IMR-90 (cell line): ENCODE measurements at regions not wholly inside any gene's neighbourhood (a gene's known extent, or its start where the extent isn't known, plus 50 kb on each side); places are given as distances from the start of the nearest gene placed in this dataset.

ENCODE experiments used
- ATAC-seq: fragments of 200-7000 bp; cut with Tn5 transposase; 2 replicates; pipeline ENCODE4 v1.9.1; 2020; ENCODE audit warnings: low read depth, mild to moderate bottlenecking, moderate library complexity
- BruUV-seq: library from RNA; stranded (reverse); fragments of 400-500 nt; replicated peaks from 2 replicates; lab custom pipeline; 2021; lab: Mats Ljungman, UMichigan
- CTCF ChIA-PET: fragments of 300-600 bp; formaldehyde crosslinking; extraction: SDS; loops from one replicate; lab custom pipeline; 2021; ENCODE audit warnings: antibody characterized with exemption; lab: Yijun Ruan, JAX
- POLR2A ChIA-PET: fragments of 300-600 bp; sonication (Branson Sonifier 250); formaldehyde crosslinking; loops from one replicate; lab custom pipeline; 2022; ENCODE audit warnings: antibody characterized with exemption; ENCODE audit not compliant: unreplicated experiment; lab: Charles Lee
- DNase-seq: peaks from one replicate; pipeline ENCODE4 v3.0.0; 2013
- H2AFZ ChIP-seq: replicated peaks from 2 replicates; pipeline ENCODE3; 2013; ENCODE audit warnings: low read length, mild to moderate bottlenecking; ENCODE audit not compliant: poor library complexity
- H2AK5ac ChIP-seq: 2 replicates; pipeline ENCODE4 v1.6.1; 2013; ENCODE audit warnings: low read depth, low read length, inconsistent platforms
- H2AK9ac ChIP-seq: replicated peaks from 2 replicates; pipeline ENCODE3; 2013; ENCODE audit warnings: mild to moderate bottlenecking, low read depth, low read length, moderate library complexity; ENCODE audit not compliant: poor library complexity
- H2BK120ac ChIP-seq: 2 replicates; pipeline ENCODE4 v1.6.1; 2013; ENCODE audit warnings: low read depth, low read length, inconsistent platforms
- H2BK15ac ChIP-seq: 3 replicates; pipeline ENCODE4 v1.6.1; 2013; ENCODE audit warnings: low read depth, low read length, inconsistent platforms
- H2BK20ac ChIP-seq: 2 replicates; pipeline ENCODE4 v1.6.1; 2013; ENCODE audit warnings: low read depth, mild to moderate bottlenecking, inconsistent platforms, low read length, moderate library complexity
- H2BK5ac ChIP-seq: 2 replicates; pipeline ENCODE4 v1.6.1; 2013; ENCODE audit warnings: mild to moderate bottlenecking, low read depth, low read length, inconsistent platforms; ENCODE audit not compliant: poor library complexity, severe bottlenecking
- H3K14ac ChIP-seq: replicated peaks from 2 replicates; pipeline ENCODE4 v1.6.1; 2013; ENCODE audit warnings: low read depth, low read length, inconsistent platforms
- H3K18ac ChIP-seq: 2 replicates; pipeline ENCODE4 v1.6.1; 2013; ENCODE audit warnings: low read depth, low read length, control low read depth
- H3K23ac ChIP-seq: 2 replicates; pipeline ENCODE4 v1.6.1; 2013; ENCODE audit warnings: low read depth, low read length, inconsistent platforms
- H3K27ac ChIP-seq: 2 replicates; pipeline ENCODE4 v1.5.1; 2013; ENCODE audit warnings: mild to moderate bottlenecking, control low read depth, low read length; ENCODE audit not compliant: insufficient read depth
- H3K27me3 ChIP-seq: 2 replicates; pipeline ENCODE4 v1.6.1; 2013; ENCODE audit warnings: low read length; ENCODE audit not compliant: control insufficient read depth, insufficient read depth
- H3K36me3 ChIP-seq: 2 replicates; pipeline ENCODE4 v1.6.1; 2013; ENCODE audit warnings: low read length, mixed read lengths; ENCODE audit not compliant: control insufficient read depth, insufficient read depth
- H3K4ac ChIP-seq: 2 replicates; pipeline ENCODE4 v1.6.1; 2013; ENCODE audit warnings: low read depth, low read length, inconsistent platforms
- H3K4me1 ChIP-seq: 2 replicates; pipeline ENCODE4 v1.6.1; 2013; ENCODE audit warnings: low read length, mixed read lengths; ENCODE audit not compliant: control insufficient read depth, insufficient read depth
- H3K4me2 ChIP-seq: 2 replicates; pipeline ENCODE4 v1.6.1; 2013; ENCODE audit warnings: low read depth, mild to moderate bottlenecking, control low read depth, low read length, moderate library complexity
- H3K4me3 ChIP-seq: 2 replicates; pipeline ENCODE4 v1.5.1; 2013; ENCODE audit warnings: low read depth, mild to moderate bottlenecking, control low read depth, low read length, moderate library complexity; ENCODE audit not compliant: insufficient read depth
- H3K56ac ChIP-seq: 2 replicates; pipeline ENCODE4 v1.6.1; 2013; ENCODE audit warnings: low read length, inconsistent platforms; ENCODE audit not compliant: insufficient read depth; ENCODE audit errors: extremely low read depth
- H3K79me1 ChIP-seq, 2 experiments: 2 replicates each; pipeline ENCODE4 v1.6.1; 2013; ENCODE audit warnings: low read length in 2 of 2, inconsistent platforms in 1 of 2, low read depth in 1 of 2
- H3K9ac ChIP-seq: 2 replicates; pipeline ENCODE4 v1.6.1; 2013; ENCODE audit warnings: low read depth, low read length, control low read depth
- H3K9me1 ChIP-seq: 2 replicates; pipeline ENCODE4 v1.6.1; 2013; ENCODE audit warnings: low read length, inconsistent platforms; ENCODE audit not compliant: insufficient read depth
- H3K9me3 ChIP-seq: 2 replicates; pipeline ENCODE4 v1.6.1; 2013; ENCODE audit warnings: low read length; ENCODE audit not compliant: control insufficient read depth, insufficient read depth
- H4K20me1 ChIP-seq: 2 replicates; pipeline ENCODE4 v1.6.1; 2013; ENCODE audit warnings: low read length, inconsistent platforms; ENCODE audit not compliant: insufficient read depth
- H4K5ac ChIP-seq: 2 replicates; pipeline ENCODE4 v1.6.1; 2013; ENCODE audit warnings: mild to moderate bottlenecking, low read depth, low read length, control low read depth
- H4K8ac ChIP-seq, 2 experiments: 2 replicates each; pipeline ENCODE4 v1.6.1; 2013; ENCODE audit warnings: low read depth in 2 of 2, low read length in 2 of 2, control low read depth in 1 of 2, inconsistent platforms in 1 of 2
- H4K91ac ChIP-seq: 2 replicates; pipeline ENCODE4 v1.6.1; 2013; ENCODE audit warnings: low read depth, low read length, inconsistent platforms; ENCODE audit not compliant: insufficient read depth
- BHLHE40 ChIP-seq: fragments of 150-350 bp; IDR thresholded peaks from 2 replicates; pipeline ENCODE4 v1.6.1; 2016; ENCODE audit warnings: mild to moderate bottlenecking, low read depth, low read length
- CEBPB ChIP-seq: IDR thresholded peaks from 2 replicates; pipeline ENCODE4 v1.6.1; 2012; ENCODE audit warnings: low read depth, low read length, improper control_type of control experiment
- CHD1 ChIP-seq: IDR thresholded peaks from 2 replicates; pipeline ENCODE4 v1.6.1; 2012; ENCODE audit warnings: low read depth, low read length, improper control_type of control experiment
- CTCF ChIP-seq: conservative IDR thresholded peaks from 2 replicates; pipeline ENCODE4 v1.5.1; 2012; ENCODE audit warnings: mild to moderate bottlenecking, low read depth, low read length, improper control_type of control experiment
- ELK1 ChIP-seq: fragments of 150-350 bp; IDR thresholded peaks from 2 replicates; pipeline ENCODE4 v1.6.1; 2016; ENCODE audit warnings: low read depth, mild to moderate bottlenecking, low read length, moderate library complexity, borderline replicate concordance
- FOS ChIP-seq: fragments of 150-350 bp; IDR thresholded peaks from 2 replicates; pipeline ENCODE4 v1.6.1; 2016; ENCODE audit warnings: low read depth, low read length
- MAFK ChIP-seq: IDR thresholded peaks from 2 replicates; pipeline ENCODE4 v1.6.1; 2012; ENCODE audit warnings: low read depth, low read length, improper control_type of control experiment
- POLR2A ChIP-seq: IDR thresholded peaks from 2 replicates; pipeline ENCODE4 v1.6.1; 2012; ENCODE audit warnings: mild to moderate bottlenecking, low read depth, low read length
- RFX5 ChIP-seq: IDR thresholded peaks from 2 replicates; pipeline ENCODE4 v1.8.0; 2012; ENCODE audit warnings: low read depth, mild to moderate bottlenecking, low read length, moderate library complexity
- SMC3 ChIP-seq: fragments of 150-350 bp; IDR thresholded peaks from 2 replicates; pipeline ENCODE4 v1.6.1; 2016; ENCODE audit warnings: low read depth, mild to moderate bottlenecking, antibody characterized with exemption, low read length, moderate library complexity
- WGBS, 2 experiments: methylation state at CpG; one replicate each; pipeline versions ENCODE4 v1.1.5 to v1.1.7; 2013; ENCODE audit warnings: missing lambda C conversion rate in 2 of 2; ENCODE audit not compliant: insufficient read length in 1 of 2; ENCODE audit errors: extremely low coverage in 2 of 2; 5-methylcytosine and 5-hydroxymethylcytosine counted together
- dilution Hi-C: fragments of 300-500 bp; cut with HindIII; formaldehyde crosslinking; loops from one replicate; pipeline ENCODE4 v1.14.3; 2018; ENCODE audit warnings: low sequenced_read_pairs; ENCODE audit not compliant: unreplicated experiment
- in situ Hi-C: fragments of 300-500 bp; cut with MboI; formaldehyde crosslinking; loops from 3 replicates; pipeline ENCODE4 v1.14.3; 2019; ENCODE audit warnings: low sequenced_read_pairs, inconsistent platforms, mixed read lengths
- intact Hi-C: fragments of 100-400 bp; cut with micrococcal nuclease; formaldehyde crosslinking; loops from 2 replicates; pipeline ENCODE4 v1.10.0; 2022
- TF ChIP-seq, protein P1 (sequence below): fragments of 150-350 bp; IDR thresholded peaks from 2 replicates; pipeline ENCODE4 v1.6.1; 2017; ENCODE audit warnings: mild to moderate bottlenecking, antibody characterized with exemption, low read length, low read depth

DNA sequence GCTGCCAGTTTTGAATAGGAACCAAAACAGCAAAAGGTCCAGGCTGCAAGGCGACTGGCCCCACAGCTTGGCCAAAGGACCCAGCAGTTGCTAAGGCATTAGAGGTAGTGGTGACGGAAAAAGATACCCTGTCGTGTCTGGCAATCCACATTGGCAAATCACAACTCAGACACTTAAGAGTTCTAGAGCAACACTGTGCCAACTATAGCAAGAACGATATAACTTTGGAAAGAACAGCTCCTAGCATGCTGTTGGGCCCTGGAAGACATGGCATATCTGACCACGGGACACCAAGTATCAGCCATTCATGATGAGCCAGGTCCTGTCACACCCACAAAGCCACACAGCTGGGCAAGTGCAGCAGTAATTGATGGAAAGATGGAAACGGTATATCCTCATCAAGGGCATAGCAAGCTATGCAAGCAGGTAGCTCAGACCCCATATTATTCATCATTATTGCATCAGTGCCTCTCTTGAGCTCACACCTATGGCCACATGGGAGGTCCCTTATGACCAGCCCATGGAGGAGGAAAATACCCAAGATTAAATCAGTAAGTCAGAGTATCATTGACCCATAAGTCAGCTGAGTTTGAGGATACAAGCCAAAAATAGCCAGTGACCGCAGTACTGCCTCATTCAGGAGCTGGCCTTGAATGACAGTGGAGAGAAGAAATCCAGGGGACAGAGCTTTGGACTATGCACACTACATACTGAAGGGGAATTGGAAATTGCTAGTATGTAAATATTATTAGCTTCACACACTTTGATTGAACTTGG lies 221.2 kb downstream of the SETD4 start (continued):
- TF ChIP-seq, protein P1, sequence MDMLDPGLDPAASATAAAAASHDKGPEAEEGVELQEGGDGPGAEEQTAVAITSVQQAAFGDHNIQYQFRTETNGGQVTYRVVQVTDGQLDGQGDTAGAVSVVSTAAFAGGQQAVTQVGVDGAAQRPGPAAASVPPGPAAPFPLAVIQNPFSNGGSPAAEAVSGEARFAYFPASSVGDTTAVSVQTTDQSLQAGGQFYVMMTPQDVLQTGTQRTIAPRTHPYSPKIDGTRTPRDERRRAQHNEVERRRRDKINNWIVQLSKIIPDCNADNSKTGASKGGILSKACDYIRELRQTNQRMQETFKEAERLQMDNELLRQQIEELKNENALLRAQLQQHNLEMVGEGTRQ = no peak

DNA sequence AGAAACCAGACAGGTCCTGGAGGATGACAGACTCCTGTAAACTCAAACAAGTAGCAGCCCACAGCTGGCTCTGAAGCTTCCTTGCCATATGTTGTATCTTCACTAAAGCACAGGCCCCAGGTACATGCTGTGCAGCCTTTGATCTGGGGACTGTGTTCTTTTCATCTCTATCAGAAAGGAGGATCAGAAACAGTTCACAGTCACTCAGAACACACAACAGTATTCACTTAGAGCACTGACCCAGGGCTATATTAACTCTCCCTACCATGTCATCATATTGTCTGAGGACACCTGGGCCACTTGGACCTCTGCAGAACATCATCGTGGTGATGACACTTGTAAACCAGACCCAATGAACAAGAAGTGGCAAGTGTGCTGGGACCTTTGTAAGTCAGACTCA lies 222.0 kb downstream of the SETD4 start:
- Histone ChIP-seq H4K5ac (no peak overlapping the region), H3K4ac (peak overlapping the region; percentile 7; the same call in 1 of the 2 replicates), H3K27me3 (no peaks in the 10 kb centered on the region), H3K9me1 (peaks cover 5% of the 10 kb centered on the region; the same call in 1 of the 2 replicates), H3K56ac (no peak overlapping the region), H2AK9ac (no peak overlapping the region), H2AFZ (no peak overlapping the region), H3K4me3 (no peak overlapping the region), H4K20me1 (no peaks in the 10 kb centered on the region), H2BK120ac (0 out of 2 replicates have a peak overlapping the region, but pooled peaks have one; percentile 44), H3K4me1 (0 out of 2 replicates have a peak, but pooled peaks cover 2% of the 10 kb centered on the region), H3K9ac (no peak overlapping the region), H3K14ac (0 out of 2 replicates have a peak overlapping the region, but pooled peaks have one; percentile 57), H3K18ac (no peak overlapping the region), H3K27ac (no peak overlapping the region), H3K4me2 (no peak overlapping the region), H2AK5ac (peak overlapping the region; percentile 65; the same call in 1 of the 2 replicates), H3K36me3 (no peaks in the 10 kb centered on the region), H3K9me3 (no peaks in the 10 kb centered on the region), H2BK15ac (peak overlapping the region; percentile 33; the same call in 1 of the 3 replicates), H4K91ac (0 out of 2 replicates have a peak overlapping the region, but pooled peaks have one; percentile 63), H3K23ac (peak overlapping the region; percentile 47; the same call in 1 of the 2 replicates), H2BK20ac (peak overlapping the region; percentile 9; the same call in 1 of the 2 replicates), H2BK5ac (no peak overlapping the region), H4K8ac (no peak overlapping the region), H3K79me1 (no peaks in the 10 kb centered on the region)
- ATAC-seq = no peak
- no peak for DNase-seq
- ChIA-PET CTCF (no interaction called here), POLR2A (no interaction called here)
- intact Hi-C loops = no loop called here
- no CpG with 5 or more reads among the region's 1 CpG for WGBS, 2 experiments
- dilution Hi-C loops = no loop called here
- BruUV-seq = no TSS peak
- in situ Hi-C loops = no loop called here
- TF ChIP-seq, protein P1 = no peak
- no peak for TF ChIP-seq RFX5
- no peak for TF ChIP-seq MAFK
- no peak for TF ChIP-seq SMC3
- no peak for TF ChIP-seq ELK1
- no peak for TF ChIP-seq CTCF
- no peak for TF ChIP-seq BHLHE40
- no peak for TF ChIP-seq POLR2A
- TF ChIP-seq FOS = no peak
- no peak for TF ChIP-seq CHD1
- TF ChIP-seq CEBPB = no peak
